HCT116 (cell line): ENCODE measurements at regions not wholly inside any gene's neighbourhood (a gene's known extent, or its start where the extent isn't known, plus 50 kb on each side); places are given as distances from the start of the nearest gene placed in this dataset.

Source experiments
- ATAC-seq: fragments of 200-7000 bp; cut with Tn5 transposase; 2 replicates; pipeline ENCODE4 v1.9.1; 2020; ENCODE audit warnings: mild to moderate bottlenecking, moderate library complexity
- BruUV-seq: library from RNA; stranded (reverse); fragments of 400-500 nt; replicated peaks from 2 replicates; lab custom pipeline; 2021; lab: Mats Ljungman, UMichigan
- CTCF ChIA-PET: fragments of 300-600 bp; sonication (Branson Sonifier 250); formaldehyde crosslinking; loops from one replicate; lab custom pipeline; 2021; ENCODE audit warnings: antibody characterized with exemption; lab: Charles Lee
- POLR2A ChIA-PET: fragments of 300-600, 350-600 bp; sonication (Branson Sonifier 250); formaldehyde crosslinking; loops from one replicate; lab custom pipeline; 2021; ENCODE audit warnings: antibody characterized with exemption; lab: Charles Lee
- RAD21 ChIA-PET, 2 experiments: fragments of 300-600 bp; sonication (Branson Sonifier 250); formaldehyde crosslinking; loops; one replicate each; lab custom pipeline; 2023; ENCODE audit warnings: low total read pairs in 2 of 2; ENCODE audit not compliant: uncharacterized antibody in 2 of 2, unreplicated experiment in 2 of 2, low non-redundant PET in 1 of 2; lab: Charles Lee
- DNase-seq: peaks from one replicate; pipeline ENCODE4 v3.0.0-alpha.2; 2010; ENCODE audit warnings: low read depth, low spot score
- H2AFZ ChIP-seq: fragments of 200-600 bp; shearing (Covaris generic), sonication (generic); 2 replicates; pipeline ENCODE4 v1.6.1; 2017; ENCODE audit warnings: low read depth, mixed run types, mixed read lengths, antibody characterized with exemption, low read length; ENCODE audit not compliant: poor library complexity, severe bottlenecking
- H3K27ac ChIP-seq: 2 replicates; pipeline ENCODE4 v1.5.1; 2012; ENCODE audit warnings: low read depth, low read length
- H3K27me3 ChIP-seq: fragments of 200-600 bp; sonication (generic); 2 replicates; pipeline ENCODE4 v1.6.1; 2016; ENCODE audit warnings: mixed run types, low read length, mixed read lengths; ENCODE audit not compliant: insufficient read depth
- H3K36me3 ChIP-seq, 2 experiments: fragments of 200-500 bp in 1 of 2; fragments of 200-600 bp in 1 of 2; sonication (Bioruptor generic) in 1 of 2; sonication (generic) in 1 of 2; 2 replicates each; pipeline versions ENCODE4 v1.5.1 to v1.6.1; 2014 to 2016; ENCODE audit warnings: low read length in 2 of 2, inconsistent platforms in 1 of 2, mixed read lengths in 1 of 2, mixed run types in 1 of 2; ENCODE audit not compliant: insufficient read depth in 2 of 2, control insufficient read depth in 1 of 2
- H3K4me1 ChIP-seq, 2 experiments: fragments of 200-600 bp in 1 of 2; sonication (generic) in 1 of 2; 2 replicates each; pipeline versions ENCODE4 v1.5.1 to v1.6.1; 2012 to 2017; ENCODE audit warnings: low read length in 2 of 2, inconsistent platforms in 1 of 2, mild to moderate bottlenecking in 1 of 2, mixed read lengths in 1 of 2, mixed run types in 1 of 2, moderate library complexity in 1 of 2; ENCODE audit not compliant: insufficient read depth in 2 of 2, control insufficient read depth in 1 of 2
- H3K4me2 ChIP-seq: fragments of 200-600 bp; sonication (generic); 2 replicates; pipeline ENCODE4 v1.6.1; 2017; ENCODE audit warnings: mixed run types, low read length, mixed read lengths
- H3K4me3 ChIP-seq, 2 experiments: fragments of 200-600 bp in 1 of 2; sonication (generic) in 1 of 2; replicated peaks in 1 of 2; 2 replicates each; pipeline ENCODE4 v1.5.1; 2011 to 2016; ENCODE audit warnings: low read length in 2 of 2, control low read depth in 1 of 2, low read depth in 1 of 2, mild to moderate bottlenecking in 1 of 2, mixed read lengths in 1 of 2, mixed run types in 1 of 2
- H3K79me2 ChIP-seq: fragments of 200-600 bp; sonication (generic); 2 replicates; pipeline ENCODE4 v1.6.1; 2017; ENCODE audit warnings: mild to moderate bottlenecking, mixed run types, low read length, moderate library complexity, mixed read lengths; ENCODE audit not compliant: insufficient read depth
- H3K9ac ChIP-seq: fragments of 200-600 bp; sonication (generic); 2 replicates; pipeline ENCODE4 v1.6.1; 2016; ENCODE audit warnings: low read length, mixed read lengths
- H3K9me2 ChIP-seq: fragments of 200-600 bp; sonication (generic), shearing (Covaris generic); 2 replicates; pipeline ENCODE4 v1.6.1; 2017; ENCODE audit warnings: mixed run types, mild to moderate bottlenecking, moderate library complexity; ENCODE audit not compliant: insufficient read depth
- H3K9me3 ChIP-seq, 2 experiments: fragments of 200-500 bp in 1 of 2; fragments of 200-600 bp in 1 of 2; sonication (Bioruptor generic) in 1 of 2; sonication (generic) in 1 of 2; 2 replicates each; pipeline ENCODE4 v1.6.1; 2014 to 2017; ENCODE audit warnings: low read length in 2 of 2, mixed read lengths in 2 of 2, inconsistent platforms in 1 of 2, low read depth in 1 of 2, mild to moderate bottlenecking in 1 of 2, mixed run types in 1 of 2, moderate library complexity in 1 of 2; ENCODE audit not compliant: control insufficient read depth in 1 of 2, insufficient read depth in 1 of 2
- H4K20me1 ChIP-seq: fragments of 200-600 bp; sonication (generic), shearing (Covaris generic); 2 replicates; pipeline ENCODE4 v1.6.1; 2017; ENCODE audit warnings: mixed run types, mild to moderate bottlenecking, moderate library complexity; ENCODE audit not compliant: insufficient read depth
- CEBPB ChIP-seq: IDR thresholded peaks from 2 replicates; pipeline ENCODE4 v1.6.1; 2012; ENCODE audit warnings: low read depth
- EZH2 ChIP-seq: fragments of 200-600 bp; sonication (generic); IDR thresholded peaks from 2 replicates; pipeline ENCODE4 v1.6.1; 2017; ENCODE audit warnings: antibody characterized with exemption, mixed run types
- EZH2phosphoT487 ChIP-seq: fragments of 200-600 bp; IDR thresholded peaks from 2 replicates; pipeline ENCODE4 v1.6.1; 2018; ENCODE audit warnings: antibody characterized with exemption, borderline replicate concordance
- FOSL1 ChIP-seq: IDR thresholded peaks from 2 replicates; pipeline ENCODE4 v1.6.1; 2012; ENCODE audit warnings: low read depth
- POLR2A ChIP-seq: IDR thresholded peaks from 2 replicates; pipeline ENCODE4 v1.7.0; 2011; ENCODE audit warnings: borderline replicate concordance; ENCODE audit not compliant: insufficient read depth, insufficient read length; ENCODE audit errors: extremely low read depth
- RAD21 ChIP-seq: IDR thresholded peaks from 2 replicates; pipeline ENCODE4 v1.6.1; 2012; ENCODE audit warnings: low read depth, mild to moderate bottlenecking
- SP1 ChIP-seq: IDR thresholded peaks from 2 replicates; pipeline ENCODE4 v1.6.1; 2012; ENCODE audit warnings: low read depth
- SRF ChIP-seq: IDR thresholded peaks from 2 replicates; pipeline ENCODE4 v1.6.1; 2012; ENCODE audit warnings: low read depth
- TCF7L2 ChIP-seq: IDR thresholded peaks from 2 replicates; pipeline ENCODE4 v1.7.0; 2011; ENCODE audit warnings: borderline replicate concordance, inconsistent platforms; ENCODE audit not compliant: insufficient read depth, insufficient read length; ENCODE audit errors: extremely low read depth
- ZFX ChIP-seq: fragments of 450-650 bp; IDR thresholded peaks from 2 replicates; pipeline ENCODE4 v1.6.1; 2017
- ZNF274 ChIP-seq: fragments of 200-500 bp; sonication (Bioruptor generic); IDR thresholded peaks from 2 replicates; pipeline ENCODE4 v1.6.1; 2014; ENCODE audit warnings: mild to moderate bottlenecking, low read depth, low read length, inconsistent platforms
- intact Hi-C: fragments of 100-400 bp; cut with micrococcal nuclease; formaldehyde crosslinking; loops from 2 replicates; pipeline ENCODE4 v1.10.0; 2022
- TF ChIP-seq, protein P1 (sequence below), 3 experiments: fragments of 200-600 bp in 1 of 3; sonication (generic) in 1 of 3; IDR thresholded peaks in 2 of 3; conservative IDR thresholded peaks in 1 of 3; 2 replicates each; pipeline ENCODE4 v1.5.1; 2012 to 2017; ENCODE audit warnings: low read depth in 2 of 3, low read length in 2 of 3, antibody characterized with exemption in 1 of 3, borderline replicate concordance in 1 of 3, control low read depth in 1 of 3, mild to moderate bottlenecking in 1 of 3, mixed read lengths in 1 of 3, mixed run types in 1 of 3, moderate library complexity in 1 of 3; ENCODE audit not compliant: insufficient read depth in 1 of 3
- TF ChIP-seq, protein P2 (sequence below): IDR thresholded peaks from 2 replicates; pipeline ENCODE4 v1.6.1; 2012
- TF ChIP-seq, protein P3 (sequence below): IDR thresholded peaks from 2 replicates; pipeline ENCODE4 v1.6.1; 2011; ENCODE audit warnings: mild to moderate bottlenecking, low read length, moderate library complexity; ENCODE audit not compliant: insufficient replicate concordance; ENCODE audit errors: extremely low read depth
- TF ChIP-seq, protein P4 (sequence below): IDR thresholded peaks from 2 replicates; pipeline ENCODE4 v1.6.1; 2012

DNA sequence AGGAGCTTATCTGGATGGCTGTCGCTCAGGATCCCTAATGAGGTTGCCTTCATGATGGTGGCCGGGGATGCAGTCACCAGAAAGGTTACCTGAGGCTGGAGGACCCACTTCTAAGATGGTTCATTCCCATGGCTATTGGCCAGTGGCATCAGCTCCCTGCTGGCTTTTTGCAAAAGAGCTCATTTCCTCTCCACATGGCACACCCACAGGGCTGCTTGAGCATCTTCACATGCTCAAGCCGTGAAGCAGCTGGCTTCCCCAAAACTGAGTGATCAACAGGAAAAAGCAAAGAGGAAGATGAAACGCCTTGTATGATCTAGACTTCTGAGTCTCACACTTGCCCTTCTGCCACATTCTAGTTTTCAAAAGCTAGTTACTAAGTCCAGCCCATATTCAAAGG, 124.6 kb upstream of the CXADR start:
- no peak overlapping the region for H2AFZ ChIP-seq
- no peak for ATAC-seq
- H3K27ac ChIP-seq = no peak overlapping the region
- H3K79me2 ChIP-seq = no peaks in the 10 kb centered on the region
- H4K20me1 ChIP-seq = no peaks in the 10 kb centered on the region
- no peaks in the 10 kb centered on the region for H3K4me1 ChIP-seq
- H3K4me2 ChIP-seq = no peak overlapping the region
- RAD21 ChIA-PET = interaction anchor here in 1 of 2 experiments (0.7 kb wide), 1 partner anchor 163 kb away, joined by 4 read pairs; no protein-coding TSS in a partner anchor
- POLR2A ChIA-PET = no interaction called here
- no peak for DNase-seq
- H3K36me3 ChIP-seq = no peaks in the 10 kb centered on the region
- no peaks in the 10 kb centered on the region for H3K27me3 ChIP-seq
- CTCF ChIA-PET = interaction anchor here (1.0 to 4.9 kb wide), 6 partner anchors 157 to 224 kb away, joined by 3 to 143 read pairs (median 7); no protein-coding TSS in a partner anchor
- no peak overlapping the region for H3K4me3 ChIP-seq
- TF ChIP-seq RAD21 (no peak), TCF7L2 (no peak), FOSL1 (no peak), ZNF274 (no peak), EZH2phosphoT487 (no peak), SP1 (no peak), ZFX (no peak), EZH2 (no peak), SRF (no peak), POLR2A (no peak), CEBPB (no peak)
- TF ChIP-seq, protein P1, sequence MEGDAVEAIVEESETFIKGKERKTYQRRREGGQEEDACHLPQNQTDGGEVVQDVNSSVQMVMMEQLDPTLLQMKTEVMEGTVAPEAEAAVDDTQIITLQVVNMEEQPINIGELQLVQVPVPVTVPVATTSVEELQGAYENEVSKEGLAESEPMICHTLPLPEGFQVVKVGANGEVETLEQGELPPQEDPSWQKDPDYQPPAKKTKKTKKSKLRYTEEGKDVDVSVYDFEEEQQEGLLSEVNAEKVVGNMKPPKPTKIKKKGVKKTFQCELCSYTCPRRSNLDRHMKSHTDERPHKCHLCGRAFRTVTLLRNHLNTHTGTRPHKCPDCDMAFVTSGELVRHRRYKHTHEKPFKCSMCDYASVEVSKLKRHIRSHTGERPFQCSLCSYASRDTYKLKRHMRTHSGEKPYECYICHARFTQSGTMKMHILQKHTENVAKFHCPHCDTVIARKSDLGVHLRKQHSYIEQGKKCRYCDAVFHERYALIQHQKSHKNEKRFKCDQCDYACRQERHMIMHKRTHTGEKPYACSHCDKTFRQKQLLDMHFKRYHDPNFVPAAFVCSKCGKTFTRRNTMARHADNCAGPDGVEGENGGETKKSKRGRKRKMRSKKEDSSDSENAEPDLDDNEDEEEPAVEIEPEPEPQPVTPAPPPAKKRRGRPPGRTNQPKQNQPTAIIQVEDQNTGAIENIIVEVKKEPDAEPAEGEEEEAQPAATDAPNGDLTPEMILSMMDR (IDR thresholded peaks at IDR 0.05 in 2 of 3, conservative IDR thresholded peaks at IDR 0.05 in 1 of 3; ENCODE audit: borderline replicate concordance in 1 of 3, insufficient read depth in 1 of 3, low read depth in 2 of 3, low read length in 2 of 3) = no peak
- TF ChIP-seq, protein P2, sequence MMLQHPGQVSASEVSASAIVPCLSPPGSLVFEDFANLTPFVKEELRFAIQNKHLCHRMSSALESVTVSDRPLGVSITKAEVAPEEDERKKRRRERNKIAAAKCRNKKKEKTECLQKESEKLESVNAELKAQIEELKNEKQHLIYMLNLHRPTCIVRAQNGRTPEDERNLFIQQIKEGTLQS = no peak
- TF ChIP-seq, protein P3, sequence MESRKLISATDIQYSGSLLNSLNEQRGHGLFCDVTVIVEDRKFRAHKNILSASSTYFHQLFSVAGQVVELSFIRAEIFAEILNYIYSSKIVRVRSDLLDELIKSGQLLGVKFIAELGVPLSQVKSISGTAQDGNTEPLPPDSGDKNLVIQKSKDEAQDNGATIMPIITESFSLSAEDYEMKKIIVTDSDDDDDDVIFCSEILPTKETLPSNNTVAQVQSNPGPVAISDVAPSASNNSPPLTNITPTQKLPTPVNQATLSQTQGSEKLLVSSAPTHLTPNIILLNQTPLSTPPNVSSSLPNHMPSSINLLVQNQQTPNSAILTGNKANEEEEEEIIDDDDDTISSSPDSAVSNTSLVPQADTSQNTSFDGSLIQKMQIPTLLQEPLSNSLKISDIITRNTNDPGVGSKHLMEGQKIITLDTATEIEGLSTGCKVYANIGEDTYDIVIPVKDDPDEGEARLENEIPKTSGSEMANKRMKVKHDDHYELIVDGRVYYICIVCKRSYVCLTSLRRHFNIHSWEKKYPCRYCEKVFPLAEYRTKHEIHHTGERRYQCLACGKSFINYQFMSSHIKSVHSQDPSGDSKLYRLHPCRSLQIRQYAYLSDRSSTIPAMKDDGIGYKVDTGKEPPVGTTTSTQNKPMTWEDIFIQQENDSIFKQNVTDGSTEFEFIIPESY = no peak
- TF ChIP-seq, protein P4, sequence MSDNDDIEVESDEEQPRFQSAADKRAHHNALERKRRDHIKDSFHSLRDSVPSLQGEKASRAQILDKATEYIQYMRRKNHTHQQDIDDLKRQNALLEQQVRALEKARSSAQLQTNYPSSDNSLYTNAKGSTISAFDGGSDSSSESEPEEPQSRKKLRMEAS = no peak
- no peaks in the 10 kb centered on the region for H3K9me3 ChIP-seq
- no TSS peak for BruUV-seq
- no peak overlapping the region for H3K9ac ChIP-seq
- H3K9me2 ChIP-seq = no peaks in the 10 kb centered on the region
- intact Hi-C loops = no loop called here
